ENCODE measurements at regions not wholly inside any gene's neighbourhood (a gene's known extent, or its start where the extent isn't known, plus 50 kb on each side); places are given as distances from the start of the nearest gene placed in this dataset.

GRCh38 chr2:12399240-12399639 lies 317.5 kb upstream of the TRIB2 start:
- TF ChIP-seq CTCF (IDR thresholded peaks at IDR 0.05) (no peak), EZH2 (IDR thresholded peaks at IDR 0.05; ENCODE audit: borderline replicate concordance, insufficient read depth, low read depth, low read length, poor library complexity, severe bottlenecking) (no peak)

Data from B cell (primary cell).